ENCODE measurements at regions not wholly inside any gene's neighbourhood (a gene's known extent, or its start where the extent isn't known, plus 50 kb on each side); places are given as distances from the start of the nearest gene placed in this dataset.

DNA sequence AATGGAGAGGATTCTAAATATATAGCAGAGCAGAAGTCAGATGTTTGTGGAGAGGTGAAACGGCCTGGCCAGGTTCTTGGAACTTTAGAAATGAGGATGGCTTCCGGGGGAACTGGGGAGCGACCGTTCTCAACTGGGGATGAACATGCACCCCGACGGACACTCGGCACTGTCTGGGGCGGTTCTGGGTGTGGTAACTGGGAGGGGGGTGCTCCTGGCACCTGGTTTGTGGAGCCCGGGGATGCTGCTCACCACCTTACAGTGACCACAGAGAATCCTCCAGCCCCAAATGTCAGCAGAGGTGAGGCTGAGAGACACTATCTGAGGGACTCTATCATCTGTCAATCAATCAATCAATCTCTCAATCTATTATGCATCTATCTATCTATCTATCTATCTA lies 69.0 kb upstream of the PPP2R3B start:
- no peak for DNase-seq
- no peak overlapping the region for H3K27ac Mint-ChIP-seq
- H3K4me1 Mint-ChIP-seq: no peaks in the 10 kb centered on the region
- H3K4me3 Mint-ChIP-seq: no peak overlapping the region
- peaks cover 5% of the 10 kb centered on the region for H3K9me3 Mint-ChIP-seq
- Histone ChIP-seq H3K9ac (ENCODE audit: extremely low read depth, low read length, poor library complexity, severe bottlenecking) (no peak overlapping the region), H3K27me3 (ENCODE audit: control insufficient read depth, insufficient read depth, low read length, poor library complexity, severe bottlenecking) (no peaks in the 10 kb centered on the region), H3K27ac (ENCODE audit: low read depth, low read length) (no peak overlapping the region), H3K4me3 (ENCODE audit: low read length) (no peak overlapping the region), H3K4me1 (ENCODE audit: control insufficient read depth, insufficient read depth, low read length) (no peaks in the 10 kb centered on the region), H3K9me3 (ENCODE audit: control insufficient read depth, low read length) (no peaks in the 10 kb centered on the region), H3K36me3 (ENCODE audit: control insufficient read depth, insufficient read depth, low read length) (no peaks in the 10 kb centered on the region)
- no peaks in the 10 kb centered on the region for H3K36me3 Mint-ChIP-seq (ENCODE audit: low read depth)
- 71 to 83% methylated on average over 1 to 9 of the region's 9 CpGs for WGBS, 2 experiments (ENCODE audit: insufficient coverage in 1 of 2, insufficient read length in 1 of 2)
- TF ChIP-seq, protein P1, sequence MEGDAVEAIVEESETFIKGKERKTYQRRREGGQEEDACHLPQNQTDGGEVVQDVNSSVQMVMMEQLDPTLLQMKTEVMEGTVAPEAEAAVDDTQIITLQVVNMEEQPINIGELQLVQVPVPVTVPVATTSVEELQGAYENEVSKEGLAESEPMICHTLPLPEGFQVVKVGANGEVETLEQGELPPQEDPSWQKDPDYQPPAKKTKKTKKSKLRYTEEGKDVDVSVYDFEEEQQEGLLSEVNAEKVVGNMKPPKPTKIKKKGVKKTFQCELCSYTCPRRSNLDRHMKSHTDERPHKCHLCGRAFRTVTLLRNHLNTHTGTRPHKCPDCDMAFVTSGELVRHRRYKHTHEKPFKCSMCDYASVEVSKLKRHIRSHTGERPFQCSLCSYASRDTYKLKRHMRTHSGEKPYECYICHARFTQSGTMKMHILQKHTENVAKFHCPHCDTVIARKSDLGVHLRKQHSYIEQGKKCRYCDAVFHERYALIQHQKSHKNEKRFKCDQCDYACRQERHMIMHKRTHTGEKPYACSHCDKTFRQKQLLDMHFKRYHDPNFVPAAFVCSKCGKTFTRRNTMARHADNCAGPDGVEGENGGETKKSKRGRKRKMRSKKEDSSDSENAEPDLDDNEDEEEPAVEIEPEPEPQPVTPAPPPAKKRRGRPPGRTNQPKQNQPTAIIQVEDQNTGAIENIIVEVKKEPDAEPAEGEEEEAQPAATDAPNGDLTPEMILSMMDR (conservative IDR thresholded peaks at IDR 0.05): no peak
- peaks cover 3% of the 10 kb centered on the region for H3K27me3 Mint-ChIP-seq (ENCODE audit: insufficient read depth)

DNA sequence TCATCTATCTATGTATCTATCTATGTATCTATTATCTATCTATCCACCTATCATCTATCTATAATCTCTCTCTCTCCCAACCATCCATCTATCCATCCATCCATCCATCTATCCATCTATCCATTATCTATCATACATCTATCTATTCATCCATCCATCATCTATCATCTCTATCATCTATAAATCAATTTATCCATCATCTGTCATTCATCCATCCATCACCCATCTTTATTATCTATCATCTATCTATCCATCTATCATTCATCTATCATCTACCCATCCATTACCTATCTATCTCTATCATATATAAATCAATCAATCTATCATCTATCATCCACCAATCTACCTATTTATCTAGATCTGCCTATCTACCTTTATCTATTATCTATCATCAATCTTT lies 69.4 kb upstream of the PPP2R3B start:
- Histone ChIP-seq H3K27ac (ENCODE audit: low read depth, low read length) (no peak overlapping the region), H3K27me3 (ENCODE audit: control insufficient read depth, insufficient read depth, low read length, poor library complexity, severe bottlenecking) (no peaks in the 10 kb centered on the region), H3K9ac (ENCODE audit: extremely low read depth, low read length, poor library complexity, severe bottlenecking) (no peak overlapping the region), H3K9me3 (ENCODE audit: control insufficient read depth, low read length) (no peaks in the 10 kb centered on the region), H3K4me1 (ENCODE audit: control insufficient read depth, insufficient read depth, low read length) (no peaks in the 10 kb centered on the region), H3K36me3 (ENCODE audit: control insufficient read depth, insufficient read depth, low read length) (no peaks in the 10 kb centered on the region), H3K4me3 (ENCODE audit: low read length) (no peak overlapping the region)
- Mint-ChIP-seq H3K27ac (no peak overlapping the region), H3K27me3 (ENCODE audit: insufficient read depth) (peaks cover 3% of the 10 kb centered on the region), H3K9me3 (peaks cover 5% of the 10 kb centered on the region), H3K4me3 (no peak overlapping the region), H3K4me1 (no peaks in the 10 kb centered on the region), H3K36me3 (ENCODE audit: low read depth) (no peaks in the 10 kb centered on the region)
- TF ChIP-seq, protein P1 (conservative IDR thresholded peaks at IDR 0.05): no peak
- DNase-seq: no peak

DNA sequence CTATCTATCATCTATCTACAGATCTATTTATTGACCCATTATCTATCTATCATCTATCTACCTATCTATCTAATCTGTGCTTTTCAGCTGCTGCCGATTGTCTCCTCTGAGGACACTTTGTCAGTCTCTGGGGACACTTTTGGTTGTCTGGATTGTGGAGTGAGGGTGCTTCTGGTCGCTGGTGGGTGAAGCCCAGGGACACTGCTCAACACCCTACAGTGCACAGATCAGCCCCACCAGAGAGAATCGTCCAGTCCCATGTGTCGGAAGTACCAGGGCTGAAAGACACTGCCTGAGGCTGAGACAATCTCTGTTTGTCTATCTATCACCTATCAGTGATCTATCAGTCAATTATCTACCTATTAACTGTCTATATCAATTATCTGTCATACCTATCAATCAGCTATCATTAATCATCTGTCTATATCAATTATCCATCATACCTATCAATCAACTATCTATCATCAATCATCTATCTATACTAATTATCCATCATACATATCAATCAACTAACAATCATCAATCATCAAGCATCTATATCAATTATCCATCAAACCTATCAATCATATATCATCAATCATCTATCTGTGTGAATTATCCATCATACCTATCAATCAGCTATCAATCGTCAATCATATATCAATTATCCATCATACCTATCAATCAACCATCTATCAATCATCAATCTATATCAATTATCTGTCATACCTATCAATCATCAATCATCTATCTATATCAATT lies 70.0 kb upstream of the PPP2R3B start:
- DNase-seq: no peak
- no peaks in the 10 kb centered on the region for H3K36me3 ChIP-seq (ENCODE audit: control insufficient read depth, insufficient read depth, low read length)
- H3K27me3 ChIP-seq (ENCODE audit: control insufficient read depth, insufficient read depth, low read length, poor library complexity, severe bottlenecking): no peaks in the 10 kb centered on the region
- H3K9ac ChIP-seq (ENCODE audit: extremely low read depth, low read length, poor library complexity, severe bottlenecking): no peak overlapping the region
- 64 to 80% methylated on average over 3 to 5 of the region's 5 CpGs for WGBS, 2 experiments (ENCODE audit: insufficient coverage in 1 of 2, insufficient read length in 1 of 2)
- H3K4me1 ChIP-seq (ENCODE audit: control insufficient read depth, insufficient read depth, low read length): no peaks in the 10 kb centered on the region
- H3K27ac ChIP-seq (ENCODE audit: low read depth, low read length): no peak overlapping the region
- H3K9me3 ChIP-seq (ENCODE audit: control insufficient read depth, low read length): no peaks in the 10 kb centered on the region
- no peaks in the 10 kb centered on the region for H3K36me3 Mint-ChIP-seq (ENCODE audit: low read depth)
- no peak overlapping the region for H3K27ac Mint-ChIP-seq
- TF ChIP-seq, protein P1 (conservative IDR thresholded peaks at IDR 0.05): no peak
- peaks cover 3% of the 10 kb centered on the region for H3K27me3 Mint-ChIP-seq (ENCODE audit: insufficient read depth)
- H3K4me1 Mint-ChIP-seq: no peaks in the 10 kb centered on the region
- peaks cover 6% of the 10 kb centered on the region for H3K9me3 Mint-ChIP-seq
- no peak overlapping the region for H3K4me3 Mint-ChIP-seq
- no peak overlapping the region for H3K4me3 ChIP-seq (ENCODE audit: low read length)

Data from endodermal cell (in vitro differentiated cells).